Right lung (tissue), 2 donors: ENCODE measurements at regions not wholly inside any gene's neighbourhood (a gene's known extent, or its start where the extent isn't known, plus 50 kb on each side); places are given as distances from the start of the nearest gene placed in this dataset.
A peak's percentile ranks its signal among the peaks of the same experiment; 100 is the strongest.

Experiments
- DNase-seq, 2 donors: peaks; one replicate each; pipeline ENCODE4 v3.0.0-alpha.2; 2013

DNA sequence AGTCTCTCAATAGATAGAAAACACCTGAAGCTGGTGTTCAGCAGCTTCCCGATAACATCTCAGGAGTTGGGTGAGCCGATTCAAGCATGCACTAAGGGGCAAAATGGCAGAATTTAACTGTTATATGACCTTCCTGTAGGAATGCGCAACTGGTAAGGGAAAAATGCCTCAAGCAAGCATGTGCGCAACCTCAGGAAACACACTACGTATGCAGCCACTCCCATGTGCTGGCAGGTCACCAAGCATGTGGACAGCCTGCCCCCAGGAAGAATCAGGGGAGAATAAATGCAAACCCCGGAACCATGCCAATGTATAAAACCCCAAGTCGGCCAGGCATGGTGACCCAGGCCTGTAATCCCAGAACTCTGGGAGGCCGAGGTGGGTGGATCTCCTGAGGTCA is 645.6 kb downstream of the NYAP2 start:
- DNase-seq = no peak

DNA sequence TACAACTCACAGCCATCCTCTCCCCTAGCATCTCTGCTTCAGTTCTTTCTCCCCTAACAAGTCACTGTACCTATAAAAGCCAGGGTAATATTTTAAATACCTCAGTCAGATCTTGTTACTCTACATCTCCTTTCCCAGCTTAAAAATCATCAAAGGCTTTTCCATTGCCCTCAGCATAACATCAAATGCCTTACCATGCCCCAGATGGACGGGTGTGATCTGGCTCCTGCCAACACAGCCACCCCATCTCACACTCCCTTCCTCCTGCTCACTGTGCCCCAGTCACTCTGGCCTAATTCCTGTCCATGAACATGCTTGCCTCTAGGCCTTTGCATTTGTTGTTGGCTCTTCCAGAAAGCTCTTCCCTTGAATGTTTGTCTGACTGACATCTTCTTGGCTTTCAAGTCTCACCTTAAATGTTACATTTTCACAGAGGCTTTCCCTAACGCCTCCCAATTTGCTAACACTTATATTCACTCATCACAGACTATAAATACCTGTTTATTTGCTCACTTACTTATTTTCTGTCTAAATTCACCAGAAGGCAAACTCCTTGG is 640.9 kb downstream of the NYAP2 start:
- no peak for DNase-seq

DNA sequence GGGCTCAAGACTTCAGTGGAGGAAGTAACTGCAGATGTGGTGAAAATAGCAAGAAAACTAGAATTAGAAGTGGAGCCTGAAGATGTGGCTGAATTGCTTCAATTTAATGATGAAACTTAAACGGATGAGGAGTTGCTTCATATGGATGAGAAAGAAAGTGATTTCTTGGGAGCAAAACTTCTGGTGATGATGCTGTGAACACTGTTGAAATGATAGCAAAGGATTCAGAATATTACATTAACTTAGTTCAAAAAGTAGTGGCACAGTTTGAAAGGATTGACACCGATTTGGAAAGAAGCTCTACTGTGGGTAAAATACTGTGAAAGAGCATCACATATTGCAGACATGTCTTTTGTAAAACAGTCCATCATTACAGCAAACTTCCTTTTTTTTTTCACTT is 638.0 kb downstream of the NYAP2 start:
- DNase-seq = no peak

DNA sequence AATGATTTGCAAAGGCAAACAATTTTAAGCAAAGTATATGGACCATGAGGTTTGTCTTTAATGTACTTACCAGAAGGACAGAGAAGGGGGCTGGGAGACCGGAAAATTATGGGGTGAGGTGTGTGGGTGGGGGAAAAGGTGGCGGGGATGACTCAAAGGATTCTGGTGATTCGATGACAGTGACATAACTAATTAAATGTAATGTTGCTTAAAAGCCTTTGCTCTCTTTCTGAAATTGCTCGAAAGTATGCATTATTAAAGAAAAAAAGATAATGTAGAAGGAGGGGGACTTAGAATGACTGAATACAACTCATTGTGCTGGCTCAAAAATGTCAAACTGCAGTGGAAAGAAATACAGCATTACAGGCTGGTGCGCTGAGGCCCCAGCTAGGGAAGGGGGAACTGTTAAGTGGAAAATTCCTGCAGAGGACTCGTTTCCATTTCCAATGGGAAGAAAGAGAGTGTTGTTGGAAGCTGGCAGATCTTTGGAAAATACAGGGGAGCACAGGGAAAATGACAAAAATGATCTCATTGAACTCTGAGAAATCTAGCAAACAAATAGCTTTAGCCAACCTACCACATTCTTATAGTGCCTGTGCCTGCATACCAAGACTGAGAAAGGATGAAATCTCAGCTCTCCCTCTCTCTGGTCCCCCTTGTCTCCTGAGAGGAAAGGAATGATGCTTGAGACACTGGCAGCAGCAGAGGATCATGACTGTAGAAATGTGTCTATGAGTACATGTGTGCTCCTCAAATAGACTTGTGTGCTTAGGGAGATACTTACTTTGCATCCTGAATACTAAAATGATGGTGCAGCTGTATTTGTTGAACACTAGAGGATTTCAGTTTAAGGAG is 632.4 kb downstream of the NYAP2 start:
- peak; percentile 38 to 40 for DNase-seq

DNA sequence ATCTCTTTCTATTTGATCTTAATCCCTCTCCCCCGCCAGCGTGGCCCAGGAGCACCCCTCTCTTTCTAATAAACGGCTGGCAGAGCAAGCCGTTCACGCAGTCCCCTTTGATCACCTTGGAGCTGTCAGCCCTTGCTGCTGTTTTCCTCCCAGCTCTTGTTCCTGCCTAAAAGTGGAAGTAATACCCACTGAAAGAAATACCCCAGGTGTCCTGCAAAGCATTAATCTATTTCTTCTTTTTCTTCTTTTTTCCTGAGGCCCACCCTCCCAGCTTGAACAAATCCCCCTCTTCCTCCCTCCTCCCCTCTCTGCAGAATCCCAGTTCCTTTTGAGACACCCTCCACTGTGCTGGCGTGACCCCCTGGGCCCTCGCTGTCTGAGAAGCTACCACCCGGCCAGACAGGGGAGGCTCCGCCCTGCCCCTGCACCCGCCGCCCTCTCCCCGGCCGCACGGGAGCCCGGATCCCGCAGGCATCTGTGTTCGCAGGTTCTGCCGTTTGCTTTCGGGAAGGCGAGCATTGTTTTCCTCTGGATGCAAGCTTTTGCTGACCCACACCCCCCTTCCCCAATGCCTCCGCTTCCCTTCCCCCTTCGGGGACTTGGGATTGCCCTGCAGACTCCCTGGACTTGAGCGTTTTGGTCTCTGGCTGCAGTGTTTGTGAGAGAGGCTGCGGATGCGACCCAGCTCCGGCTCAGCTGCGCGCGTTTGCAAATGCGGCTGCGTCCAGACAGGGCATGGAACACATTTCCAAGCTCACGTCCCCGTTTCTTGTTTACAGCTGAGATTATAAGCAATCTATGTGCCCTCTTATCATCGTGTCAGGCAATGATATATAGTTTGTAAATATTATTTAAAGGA is 631.5 kb downstream of the NYAP2 start:
- DNase-seq = peak; percentile 82 to 85

DNA sequence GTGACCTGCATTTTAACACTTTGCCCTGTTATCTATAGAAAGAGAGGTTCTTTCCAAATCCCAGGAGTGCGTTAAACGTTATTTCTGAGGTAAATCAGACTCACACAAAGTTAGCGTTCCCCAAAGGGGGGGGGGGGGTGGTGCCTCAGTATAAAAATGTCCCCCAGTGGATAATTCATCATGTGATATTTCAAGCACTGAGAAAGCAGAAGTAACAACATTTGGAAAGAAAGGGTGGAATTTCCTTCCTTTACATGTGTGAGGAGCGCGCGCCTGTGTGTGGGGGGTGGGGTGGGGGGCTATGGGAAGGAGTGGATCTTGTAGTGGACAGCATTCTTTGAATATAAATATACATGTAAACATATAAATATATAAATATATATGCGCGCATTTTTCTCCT is 630.9 kb downstream of the NYAP2 start:
- DNase-seq = no peak

DNA sequence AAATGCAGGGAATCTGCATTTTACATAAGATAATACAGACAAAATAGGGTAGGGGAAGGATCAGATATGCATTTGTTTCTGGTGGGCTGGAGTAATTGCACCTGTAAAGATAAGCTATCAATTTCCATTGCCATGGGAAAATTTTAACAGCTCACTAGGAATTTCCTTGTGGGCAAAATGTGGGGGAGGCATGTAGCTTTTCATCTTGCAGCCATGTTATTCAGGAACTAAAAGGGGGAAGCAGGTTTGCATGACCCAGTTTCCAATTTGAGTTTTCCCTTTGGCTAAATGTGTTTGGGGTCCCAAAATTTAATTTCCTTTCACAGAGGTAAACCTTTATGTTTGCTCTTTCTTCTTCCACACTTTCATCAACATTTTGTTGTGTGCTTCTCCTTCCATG is 624.4 kb downstream of the NYAP2 start:
- DNase-seq = no peak

DNA sequence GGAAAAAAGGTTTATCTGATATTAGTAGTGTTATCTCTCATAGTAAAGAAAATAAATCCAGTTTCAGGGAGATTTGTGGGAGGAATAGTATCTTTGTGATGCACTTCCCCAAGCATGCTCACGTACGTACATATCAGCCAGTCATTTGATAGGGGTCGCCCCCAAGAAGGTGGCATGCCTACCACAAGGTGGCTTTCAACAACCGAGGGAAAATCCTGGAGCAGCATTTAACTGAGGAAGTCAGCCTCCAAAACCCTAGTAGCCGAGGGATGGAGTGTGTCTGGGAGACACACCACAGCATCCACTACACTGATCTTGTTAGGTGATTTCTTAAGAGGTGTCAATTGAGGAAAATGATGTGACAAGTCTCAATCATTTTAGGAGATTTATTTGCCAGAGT is 623.9 kb downstream of the NYAP2 start:
- no peak for DNase-seq

DNA sequence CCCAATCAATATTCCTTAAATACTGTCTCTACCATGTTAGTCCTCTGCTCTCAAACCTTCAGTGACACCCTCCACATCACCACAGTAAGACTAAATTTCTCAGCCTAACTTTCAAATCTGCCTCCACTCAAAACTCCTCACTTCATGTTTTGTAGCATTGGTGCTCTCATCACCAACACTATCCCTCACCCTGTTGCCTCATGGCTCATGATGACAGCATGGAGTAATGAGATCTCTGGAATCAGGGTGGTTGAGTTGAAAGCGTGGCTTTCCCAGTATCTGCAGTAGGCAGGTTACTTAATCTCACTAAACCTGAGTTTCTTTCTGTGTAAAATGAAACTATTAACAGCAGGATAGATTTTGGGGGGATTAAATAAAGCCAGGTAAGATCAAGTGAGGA is 621.4 kb downstream of the NYAP2 start:
- DNase-seq = no peak

DNA sequence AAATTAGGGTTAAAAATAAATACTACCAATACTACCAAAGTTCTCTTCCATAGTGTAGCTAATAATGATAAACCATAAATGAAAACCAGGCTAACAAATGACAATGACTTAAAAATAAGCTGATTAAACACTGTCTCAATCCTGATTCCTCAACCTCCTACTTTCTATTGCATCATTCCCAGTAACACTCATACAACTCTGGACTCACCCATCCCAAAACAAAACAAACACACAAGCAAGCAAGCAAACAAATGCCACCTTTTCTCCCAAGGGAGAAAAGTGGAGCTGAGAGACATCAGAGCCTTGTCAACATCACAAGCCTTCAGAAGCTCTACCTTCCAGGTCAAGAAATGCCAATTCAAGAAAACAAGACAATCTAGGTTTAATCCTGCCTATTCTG is 620.7 kb downstream of the NYAP2 start:
- no peak for DNase-seq

DNA sequence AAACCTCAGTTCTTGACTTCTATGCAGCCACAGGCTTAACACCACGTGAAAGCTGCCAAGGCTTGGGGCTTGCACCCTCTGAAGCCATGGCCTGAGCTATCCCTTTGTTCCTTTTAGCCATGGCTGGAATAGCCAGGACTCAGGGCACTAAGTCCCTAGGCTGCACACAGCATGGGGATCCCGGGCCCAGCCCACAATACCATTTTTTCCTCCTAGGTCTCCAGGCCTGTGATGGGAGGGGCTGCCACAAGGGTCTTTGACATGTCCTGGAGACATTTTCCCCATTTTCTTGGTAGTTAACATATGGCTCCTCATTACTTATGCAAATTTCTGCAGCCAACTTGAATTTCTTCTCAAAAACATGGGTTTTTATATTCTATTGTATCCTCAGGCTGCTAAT is 619.1 kb downstream of the NYAP2 start:
- no peak for DNase-seq

DNA sequence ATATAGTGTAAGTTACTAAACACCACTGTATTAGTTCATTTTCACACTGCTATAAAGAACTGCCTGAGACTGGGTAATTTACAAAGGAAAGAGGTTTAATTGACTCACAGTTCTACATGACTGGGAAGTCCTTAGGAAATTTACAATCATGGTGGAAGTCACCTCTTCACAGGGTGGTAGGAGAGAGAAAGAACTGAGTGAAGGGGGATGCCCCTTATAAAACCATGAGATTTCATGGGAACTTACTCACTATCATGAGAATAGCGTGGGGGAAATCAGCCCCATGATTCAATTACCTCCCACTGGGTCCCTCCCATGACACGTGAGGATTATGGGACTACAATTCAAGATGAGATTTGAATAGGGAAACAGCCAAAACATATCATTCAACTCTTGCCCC is 618.0 kb downstream of the NYAP2 start:
- no peak for DNase-seq

DNA sequence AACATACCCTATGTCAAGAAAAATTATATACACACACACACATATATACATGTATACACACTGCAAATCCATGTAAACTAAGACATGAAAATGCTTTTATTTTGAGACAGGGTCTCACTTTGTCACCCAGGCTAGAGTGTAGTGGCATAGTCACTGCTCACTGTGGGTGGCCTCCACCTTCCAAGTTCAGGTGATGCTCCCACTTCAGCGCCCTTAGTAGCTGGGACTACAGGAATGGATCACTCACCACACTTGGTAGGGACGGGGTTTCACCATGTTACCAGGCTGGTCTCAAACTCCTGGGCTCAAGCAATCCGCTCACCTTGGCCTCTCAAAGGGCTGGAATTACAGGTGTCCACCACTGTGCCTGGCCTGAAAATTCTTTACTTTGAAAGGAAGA is 617.6 kb downstream of the NYAP2 start:
- no peak for DNase-seq

DNA sequence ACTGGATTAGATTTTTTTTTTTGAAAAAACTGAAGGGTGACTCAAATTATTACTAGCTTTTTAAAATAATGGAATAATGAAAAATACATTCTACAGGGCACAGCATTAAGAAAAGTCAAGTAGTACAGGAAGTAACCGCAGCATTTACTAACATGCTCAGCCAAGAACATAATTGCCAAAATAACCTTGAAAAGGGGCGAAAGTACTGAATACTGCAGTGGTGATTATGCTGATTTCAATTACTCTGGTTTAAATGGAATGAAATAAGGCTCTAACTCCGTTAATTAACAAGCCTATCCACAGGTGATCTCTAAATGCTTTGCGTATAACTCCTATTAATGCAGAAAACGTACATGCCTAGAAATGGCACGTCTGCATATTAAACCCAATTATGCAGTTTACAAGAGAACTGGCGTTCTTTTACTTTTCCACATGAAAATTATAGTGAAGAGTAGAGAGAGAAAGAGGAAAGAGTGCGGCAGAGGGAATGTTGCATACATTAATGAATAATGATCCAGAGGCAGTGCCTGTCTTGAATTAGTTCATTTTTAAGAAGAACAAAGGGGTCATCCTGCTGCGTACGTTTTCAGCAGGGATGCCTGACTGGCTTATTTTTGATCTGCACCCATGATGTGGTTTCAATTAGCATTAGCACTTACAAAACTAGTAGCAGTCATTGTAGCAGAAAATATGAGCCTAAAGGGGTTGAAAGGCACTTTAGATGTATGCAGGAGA is 612.4 kb downstream of the NYAP2 start:
- DNase-seq = no peak

DNA sequence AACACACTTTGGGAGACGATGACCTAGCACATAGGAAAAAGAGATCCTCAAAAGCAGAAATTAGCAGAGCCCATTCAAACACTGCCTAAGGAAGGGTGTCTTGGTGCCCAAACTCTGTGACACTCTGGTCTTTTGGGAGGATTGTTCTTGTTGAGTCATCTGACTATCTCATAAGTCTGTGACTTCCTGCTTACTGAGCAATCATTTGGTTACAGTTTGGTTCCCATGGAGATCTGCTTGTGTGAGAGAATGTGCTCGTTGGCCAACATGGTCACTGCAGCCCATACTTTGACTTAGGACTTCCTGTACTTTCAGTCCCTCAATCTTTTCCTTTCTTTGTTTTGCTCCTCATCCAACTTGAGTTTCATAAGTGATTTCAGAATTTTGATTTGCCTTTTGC is 602.9 kb downstream of the NYAP2 start:
- DNase-seq = no peak

DNA sequence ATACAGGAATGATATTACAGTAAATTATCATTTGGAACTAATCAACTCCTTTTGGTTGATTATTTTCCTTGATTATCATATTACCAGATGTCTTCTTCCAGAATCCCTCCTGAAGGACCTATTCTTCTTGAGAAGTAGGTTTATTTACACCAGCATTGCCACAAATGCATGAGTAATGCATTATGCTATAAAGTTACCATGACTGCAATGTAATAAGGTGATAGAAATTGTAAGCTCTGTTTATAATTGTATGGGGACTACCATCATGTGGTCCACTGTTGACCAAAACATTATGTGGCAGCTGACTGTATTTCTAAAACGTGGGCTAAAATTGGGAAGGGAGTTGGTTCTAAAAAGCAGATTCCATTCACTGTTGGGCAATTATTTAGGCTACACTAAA is 602.2 kb downstream of the NYAP2 start:
- DNase-seq = no peak

DNA sequence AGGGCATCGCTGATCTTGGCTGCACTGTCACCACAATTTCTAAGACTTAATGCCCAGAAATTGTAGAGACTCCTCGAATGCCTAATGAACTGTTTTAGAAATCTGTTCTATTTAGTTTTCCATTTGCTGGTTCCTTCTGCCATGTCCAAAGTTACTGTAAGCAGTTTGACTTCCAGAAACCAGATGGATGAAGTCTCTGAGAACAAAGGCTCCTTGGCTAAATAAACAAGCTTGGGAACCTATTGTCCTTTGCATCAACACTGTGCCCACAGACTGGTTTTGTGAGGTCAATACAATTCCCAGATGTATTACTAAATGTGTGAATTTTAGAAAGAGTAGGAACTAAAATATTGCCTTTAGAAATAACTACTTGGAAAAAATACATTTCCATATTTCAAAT is 600.2 kb downstream of the NYAP2 start:
- no peak for DNase-seq

DNA sequence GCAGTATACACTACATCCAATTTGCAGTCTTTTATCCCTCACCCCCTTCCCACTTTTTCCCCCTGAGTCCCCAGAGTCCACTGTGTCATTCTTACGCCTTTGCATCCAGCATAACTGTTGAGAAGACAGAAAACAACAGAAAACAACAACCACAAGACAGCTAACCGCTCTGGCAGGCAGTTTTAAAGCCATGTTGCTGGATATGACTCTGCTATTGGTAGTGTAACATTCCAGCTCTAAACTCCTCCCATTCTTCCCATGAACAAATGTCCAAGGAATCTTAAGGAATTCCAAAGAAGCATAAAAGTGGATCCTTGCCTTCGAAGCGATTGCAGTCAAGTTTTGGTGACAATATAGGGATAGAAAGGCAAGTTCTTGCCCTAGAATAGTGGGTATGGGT is 599.1 kb downstream of the NYAP2 start:
- DNase-seq = no peak

DNA sequence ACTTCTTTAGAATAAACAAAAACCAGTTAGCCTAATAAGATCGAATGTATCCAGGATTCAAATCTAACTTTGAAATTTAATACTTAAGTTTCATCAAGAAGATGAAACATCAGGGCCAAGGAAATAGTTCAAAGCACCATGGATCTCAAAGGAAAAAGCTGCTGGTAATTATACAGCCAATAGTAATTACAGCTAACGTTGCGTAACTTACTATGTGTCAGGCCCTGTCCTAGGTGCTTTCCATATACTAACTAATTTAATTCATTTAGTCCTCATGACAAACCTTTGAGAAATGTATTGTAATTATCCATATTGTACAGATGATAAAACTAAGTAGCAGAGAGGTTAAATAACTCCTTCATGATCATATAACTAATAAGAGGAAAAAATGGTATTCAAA is 598.6 kb downstream of the NYAP2 start:
- DNase-seq = no peak

DNA sequence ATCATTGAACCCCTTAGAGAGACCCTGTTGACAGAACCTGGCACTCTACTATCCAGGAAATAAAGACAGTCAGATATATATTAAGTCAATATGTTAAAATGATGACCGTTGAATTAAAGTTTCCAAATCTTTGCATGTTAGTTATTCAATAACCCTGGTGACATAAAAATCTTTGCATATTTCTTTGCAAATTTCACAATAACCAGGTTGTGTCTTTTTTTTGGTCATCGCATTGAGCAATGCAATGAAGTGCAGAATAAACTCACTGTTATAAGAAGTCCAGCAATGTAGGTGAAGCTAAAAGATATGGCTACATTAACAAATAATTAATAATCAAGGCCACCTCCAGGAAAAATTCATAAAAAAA is 596.9 kb downstream of the NYAP2 start:
- DNase-seq = no peak

DNA sequence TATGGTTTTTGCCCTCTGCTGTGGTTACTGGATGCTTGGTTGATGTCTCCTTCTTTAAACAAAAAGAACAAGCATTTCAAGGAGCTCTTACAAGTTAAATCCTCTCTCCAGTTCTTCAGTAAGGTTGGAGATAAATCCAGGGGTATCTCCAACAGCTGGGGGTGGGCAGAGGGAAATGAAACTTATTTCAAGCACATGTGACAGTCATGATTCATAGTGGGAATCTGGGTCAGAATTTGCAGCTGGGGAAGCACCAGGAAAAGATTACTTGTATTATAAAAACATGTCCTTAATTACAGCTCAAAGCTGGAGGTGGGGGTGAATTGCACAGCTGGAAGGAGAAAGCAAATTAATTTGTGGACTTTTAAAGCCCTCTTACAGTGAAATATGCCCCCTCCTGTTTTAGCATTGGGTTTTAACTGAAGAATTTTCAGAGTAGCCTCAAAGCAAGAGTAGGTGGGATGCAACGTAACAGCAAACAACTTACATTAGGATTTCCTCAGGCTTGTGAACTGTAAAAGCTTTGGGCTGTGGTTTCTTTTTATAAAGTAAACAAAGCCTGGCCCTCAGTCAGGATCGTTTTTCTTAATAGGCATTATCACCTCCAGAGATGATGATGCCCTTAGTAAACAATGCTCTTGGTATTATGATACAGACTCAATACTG is 596.4 kb downstream of the NYAP2 start:
- no peak for DNase-seq
